BLaER1 (cell line): ENCODE measurements at regions not wholly inside any gene's neighbourhood (a gene's known extent, or its start where the extent isn't known, plus 50 kb on each side); places are given as distances from the start of the nearest gene placed in this dataset.
"Not testable (repeated sequence)": the region's sequence is repeated elsewhere in the genome, so short reads cannot be mapped to it uniquely, and the experiment has no call there.

ENCODE experiments used
- H3K27ac ChIP-seq: shearing (Covaris generic); formaldehyde crosslinking; 2 replicates; pipeline ENCODE4 v1.8.1; 2022
- H3K27me3 ChIP-seq: shearing (Covaris generic); formaldehyde crosslinking; 2 replicates; pipeline ENCODE4 v1.8.1; 2022
- H3K36me3 ChIP-seq: shearing (Covaris generic); formaldehyde crosslinking; 2 replicates; pipeline ENCODE4 v1.8.1; 2022
- H3K4me1 ChIP-seq: shearing (Covaris generic); formaldehyde crosslinking; 2 replicates; pipeline ENCODE4 v1.8.1; 2022
- H3K4me2 ChIP-seq: shearing (Covaris generic); formaldehyde crosslinking; 2 replicates; pipeline ENCODE4 v1.8.1; 2022
- H3K4me3 ChIP-seq: shearing (Covaris generic); formaldehyde crosslinking; 2 replicates; pipeline ENCODE4 v1.8.1; 2022
- H3K9ac ChIP-seq: shearing (Covaris generic); formaldehyde crosslinking; 2 replicates; pipeline ENCODE4 v1.8.1; 2022
- H3K9me3 ChIP-seq: shearing (Covaris generic); formaldehyde crosslinking; 2 replicates; pipeline ENCODE4 v1.8.1; 2022
- H4K20me1 ChIP-seq: shearing (Covaris generic); formaldehyde crosslinking; 2 replicates; pipeline ENCODE4 v1.8.1; 2022
- Cebpa-rat ChIP-seq: shearing (Covaris generic); IDR thresholded peaks from 2 replicates; pipeline ENCODE4 v1.8.1; 2022

GRCh38 chr9:96108691-96109380 lies 193.1 kb downstream of the HSD17B3 start:
- H3K9ac ChIP-seq = no peak overlapping the region
- no peak for TF ChIP-seq Cebpa-rat
- peaks cover 21% of the 10 kb centered on the region for H3K9me3 ChIP-seq
- no peak overlapping the region for H3K4me3 ChIP-seq
- no peaks in the 10 kb centered on the region for H3K36me3 ChIP-seq
- no peaks in the 10 kb centered on the region for H4K20me1 ChIP-seq
- H3K4me1 ChIP-seq = peaks cover 20% of the 10 kb centered on the region
- no peak overlapping the region for H3K27ac ChIP-seq
- no peak overlapping the region for H3K4me2 ChIP-seq
- no peaks in the 10 kb centered on the region for H3K27me3 ChIP-seq

GRCh38 chr9:96107436-96107835 lies 194.5 kb downstream of the HSD17B3 start:
- 0 out of 2 replicates have a peak overlapping the region, but pooled peaks have one; percentile 1 for H3K4me2 ChIP-seq

GRCh38 chr9:96100385-96101300 lies 201.3 kb downstream of the HSD17B3 start:
- Histone ChIP-seq H4K20me1 (no peaks in the 10 kb centered on the region), H3K27me3 (no peaks in the 10 kb centered on the region), H3K36me3 (no peaks in the 10 kb centered on the region), H3K4me3 (peak overlapping the region; percentile 2; the same call in 1 of the 2 replicates), H3K27ac (peak overlapping the region; percentile 76), H3K4me2 (peak overlapping the region; percentile 79), H3K9me3 (peaks cover 56% of the 10 kb centered on the region), H3K4me1 (peaks cover 35% of the 10 kb centered on the region), H3K9ac (peak overlapping the region; percentile 36; the same call in 1 of the 2 replicates)
- no peak for TF ChIP-seq Cebpa-rat

More at GRCh38 chr9:96107436-96107835, 194.5 kb downstream of the HSD17B3 start:
- H3K27me3 ChIP-seq = no peaks in the 10 kb centered on the region
- H3K36me3 ChIP-seq = no peaks in the 10 kb centered on the region
- no peaks in the 10 kb centered on the region for H4K20me1 ChIP-seq
- TF ChIP-seq Cebpa-rat = no peak
- H3K4me3 ChIP-seq = no peak overlapping the region
- H3K9ac ChIP-seq = no peak overlapping the region
- H3K4me1 ChIP-seq = peaks cover 10% of the 10 kb centered on the region; the same call in 1 of the 2 replicates
- H3K27ac ChIP-seq = no peak overlapping the region
- peaks cover 35% of the 10 kb centered on the region for H3K9me3 ChIP-seq

- H3K4me1 ChIP-seq = peaks cover 21% of the 10 kb centered on the region
- not testable (repeated sequence) for H3K9ac ChIP-seq, H3K27ac ChIP-seq, H4K20me1 ChIP-seq, H3K27me3 ChIP-seq, H3K4me3 ChIP-seq, H3K36me3 ChIP-seq, H3K4me2 ChIP-seq
- peaks cover 20% of the 10 kb centered on the region for H3K9me3 ChIP-seq
These were observed 211.3 kb downstream of the HSD17B3 start for GRCh38 chr9:96090630-96091029.

- 0 out of 2 replicates have a peak, but pooled peaks cover 10% of the 10 kb centered on the region for H3K9me3 ChIP-seq
- no peak overlapping the region for H3K4me2 ChIP-seq
- TF ChIP-seq Cebpa-rat = no peak
- no peaks in the 10 kb centered on the region for H3K27me3 ChIP-seq
- peaks cover 32% of the 10 kb centered on the region for H3K4me1 ChIP-seq
- no peak overlapping the region for H3K27ac ChIP-seq
- H3K36me3 ChIP-seq = no peaks in the 10 kb centered on the region
- no peaks in the 10 kb centered on the region for H4K20me1 ChIP-seq
- H3K9ac ChIP-seq = no peak overlapping the region
- H3K4me3 ChIP-seq = no peak overlapping the region
These were observed 212.4 kb downstream of the HSD17B3 start for GRCh38 chr9:96089452-96090085.

GRCh38 chr9:96088510-96088909 lies 213.0 kb downstream of the ERCC6L2 start:
- H4K20me1 ChIP-seq = no peaks in the 10 kb centered on the region
- no peak for TF ChIP-seq Cebpa-rat
- peaks cover 42% of the 10 kb centered on the region for H3K4me1 ChIP-seq
- 0 out of 2 replicates have a peak, but pooled peaks cover 9% of the 10 kb centered on the region for H3K9me3 ChIP-seq
- H3K9ac ChIP-seq = no peak overlapping the region
- H3K4me3 ChIP-seq = no peak overlapping the region
- H3K4me2 ChIP-seq = no peak overlapping the region
- no peaks in the 10 kb centered on the region for H3K27me3 ChIP-seq
- no peaks in the 10 kb centered on the region for H3K36me3 ChIP-seq
- H3K27ac ChIP-seq = no peak overlapping the region

- H3K9me3 ChIP-seq = 0 out of 2 replicates have a peak, but pooled peaks cover 9% of the 10 kb centered on the region
- H3K36me3 ChIP-seq = no peaks in the 10 kb centered on the region
- no peak overlapping the region for H3K27ac ChIP-seq
- H3K4me1 ChIP-seq = peaks cover 50% of the 10 kb centered on the region
- H3K4me3 ChIP-seq = no peak overlapping the region
- no peak overlapping the region for H3K9ac ChIP-seq
- TF ChIP-seq Cebpa-rat = no peak
- peak overlapping the region; percentile 29; the same call in 1 of the 2 replicates for H3K4me2 ChIP-seq
- H3K27me3 ChIP-seq = no peaks in the 10 kb centered on the region
- H4K20me1 ChIP-seq = no peaks in the 10 kb centered on the region
These were observed 212.3 kb downstream of the ERCC6L2 start for GRCh38 chr9:96087669-96088299.

- peaks cover 57% of the 10 kb centered on the region for H3K4me1 ChIP-seq
- peak overlapping the region; percentile 29; the same call in 1 of the 2 replicates for H3K4me2 ChIP-seq
- H3K9me3 ChIP-seq = 0 out of 2 replicates have a peak, but pooled peaks cover 4% of the 10 kb centered on the region
- no peaks in the 10 kb centered on the region for H3K36me3 ChIP-seq
- no peak overlapping the region for H3K4me3 ChIP-seq
- H3K27me3 ChIP-seq = no peaks in the 10 kb centered on the region
- TF ChIP-seq Cebpa-rat = no peak
- H3K9ac ChIP-seq = no peak overlapping the region
- H4K20me1 ChIP-seq = no peaks in the 10 kb centered on the region
- H3K27ac ChIP-seq = no peak overlapping the region
These were observed 211.6 kb downstream of the ERCC6L2 start for GRCh38 chr9:96086936-96087571.
